ENCODE measurements at regions not wholly inside any gene's neighbourhood (a gene's known extent, or its start where the extent isn't known, plus 50 kb on each side); places are given as distances from the start of the nearest gene placed in this dataset.

DNA sequence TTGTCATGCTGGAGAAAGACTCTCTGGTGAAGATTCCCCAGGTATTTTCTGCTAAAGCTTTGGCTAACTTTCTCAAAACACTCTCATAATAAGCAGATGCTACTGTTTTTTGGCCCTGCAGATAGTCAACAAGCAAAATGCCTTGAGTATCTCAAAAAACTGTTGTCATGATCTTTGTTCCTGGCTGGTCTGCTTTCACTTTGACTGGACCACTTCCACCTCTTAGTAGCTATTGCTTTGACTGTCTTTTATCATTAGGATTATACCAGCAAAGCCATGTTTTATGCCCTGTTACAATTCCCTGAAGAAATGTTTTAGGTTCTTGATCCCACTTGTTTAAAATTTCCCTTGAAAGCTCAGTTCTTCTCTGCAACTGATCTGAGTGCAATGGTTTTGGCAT lies 231.5 kb downstream of the SLC7A11 start:
- H3K9me3 ChIP-seq (ENCODE audit: insufficient read depth, low read depth, low read length), result no peaks in the 10 kb centered on the region
- no peak overlapping the region for H3K9ac ChIP-seq (ENCODE audit: low read depth, low read length)
- H3K27ac ChIP-seq (ENCODE audit: low read length), result no peak overlapping the region
- no peaks in the 10 kb centered on the region for H3K36me3 ChIP-seq (ENCODE audit: insufficient read depth, low read depth, low read length)
- peaks cover 4% of the 10 kb centered on the region; the same call in 1 of the 2 replicates for H3K4me1 ChIP-seq (ENCODE audit: insufficient read depth, low read length)
- H3K4me3 ChIP-seq (ENCODE audit: low read length), result no peak overlapping the region
- no peaks in the 10 kb centered on the region for H3K27me3 ChIP-seq (ENCODE audit: insufficient read depth, low read length)

- H3K27me3 ChIP-seq (ENCODE audit: insufficient read depth, low read length), result no peaks in the 10 kb centered on the region
- no peak overlapping the region for H3K9ac ChIP-seq (ENCODE audit: low read depth, low read length)
- H3K27ac ChIP-seq (ENCODE audit: low read length), result no peak overlapping the region
- no peak overlapping the region for H3K4me3 ChIP-seq (ENCODE audit: low read length)
- H3K4me1 ChIP-seq (ENCODE audit: insufficient read depth, low read length), result peaks cover 4% of the 10 kb centered on the region; the same call in 1 of the 2 replicates
- no peaks in the 10 kb centered on the region for H3K9me3 ChIP-seq (ENCODE audit: insufficient read depth, low read depth, low read length)
- H3K36me3 ChIP-seq (ENCODE audit: insufficient read depth, low read depth, low read length), result no peaks in the 10 kb centered on the region
Measured at GRCh38 chr4:138007572-138007971, 234.6 kb downstream of the SLC7A11 start.

DNA sequence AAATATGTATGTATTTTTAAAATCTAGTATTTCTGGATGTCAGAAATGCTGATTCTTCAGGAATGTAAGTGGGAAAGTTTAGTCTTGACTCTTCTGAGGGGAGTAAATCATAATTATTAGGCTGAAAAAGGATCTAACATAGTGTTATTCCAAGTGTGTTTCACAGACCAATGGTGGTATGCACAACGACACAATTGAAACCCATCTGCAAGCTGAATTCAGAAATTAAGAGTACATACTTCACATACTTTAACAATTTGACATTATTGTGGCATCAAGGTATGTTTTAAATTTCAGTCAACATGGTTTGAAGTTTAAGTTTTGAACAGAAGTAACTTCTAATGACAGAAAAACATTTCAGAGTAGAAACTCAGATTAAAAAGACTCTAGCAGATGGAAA lies 236.7 kb downstream of the SLC7A11 start:
- no peaks in the 10 kb centered on the region for H3K36me3 ChIP-seq (ENCODE audit: insufficient read depth, low read depth, low read length)
- H3K27me3 ChIP-seq (ENCODE audit: insufficient read depth, low read length), result no peaks in the 10 kb centered on the region
- no peak overlapping the region for H3K27ac ChIP-seq (ENCODE audit: low read length)
- H3K4me3 ChIP-seq (ENCODE audit: low read length), result no peak overlapping the region
- no peak overlapping the region for H3K9ac ChIP-seq (ENCODE audit: low read depth, low read length)
- H3K9me3 ChIP-seq (ENCODE audit: insufficient read depth, low read depth, low read length), result no peaks in the 10 kb centered on the region
- H3K4me1 ChIP-seq (ENCODE audit: insufficient read depth, low read length), result peaks cover 4% of the 10 kb centered on the region; the same call in 1 of the 2 replicates

GRCh38 chr4:138003248-138003647 lies 238.9 kb downstream of the SLC7A11 start:
- H3K9ac ChIP-seq (ENCODE audit: low read depth, low read length), result no peak overlapping the region
- H3K9me3 ChIP-seq (ENCODE audit: insufficient read depth, low read depth, low read length), result no peaks in the 10 kb centered on the region
- H3K4me1 ChIP-seq (ENCODE audit: insufficient read depth, low read length), result peaks cover 4% of the 10 kb centered on the region; the same call in 1 of the 2 replicates
- no peak overlapping the region for H3K27ac ChIP-seq (ENCODE audit: low read length)
- H3K36me3 ChIP-seq (ENCODE audit: insufficient read depth, low read depth, low read length), result no peaks in the 10 kb centered on the region
- no peak overlapping the region for H3K4me3 ChIP-seq (ENCODE audit: low read length)
- no peaks in the 10 kb centered on the region for H3K27me3 ChIP-seq (ENCODE audit: insufficient read depth, low read length)

- Histone ChIP-seq H3K9me3 (ENCODE audit: insufficient read depth, low read depth, low read length) (no peaks in the 10 kb centered on the region), H3K36me3 (ENCODE audit: insufficient read depth, low read depth, low read length) (no peaks in the 10 kb centered on the region), H3K4me1 (ENCODE audit: insufficient read depth, low read length) (no peaks in the 10 kb centered on the region), H3K27me3 (ENCODE audit: insufficient read depth, low read length) (no peaks in the 10 kb centered on the region), H3K27ac (ENCODE audit: low read length) (no peak overlapping the region), H3K9ac (ENCODE audit: low read depth, low read length) (no peak overlapping the region), H3K4me3 (ENCODE audit: low read length) (no peak overlapping the region)
Measured at GRCh38 chr4:137998666-137999429, 243.3 kb downstream of the SLC7A11 start.

GRCh38 chr4:137997496-137997895 lies 244.7 kb downstream of the SLC7A11 start:
- Histone ChIP-seq H3K9me3 (ENCODE audit: insufficient read depth, low read depth, low read length) (no peaks in the 10 kb centered on the region), H3K4me1 (ENCODE audit: insufficient read depth, low read length) (no peaks in the 10 kb centered on the region), H3K9ac (ENCODE audit: low read depth, low read length) (no peak overlapping the region), H3K36me3 (ENCODE audit: insufficient read depth, low read depth, low read length) (no peaks in the 10 kb centered on the region), H3K27me3 (ENCODE audit: insufficient read depth, low read length) (no peaks in the 10 kb centered on the region), H3K4me3 (ENCODE audit: low read length) (no peak overlapping the region), H3K27ac (ENCODE audit: low read length) (no peak overlapping the region)

DNA sequence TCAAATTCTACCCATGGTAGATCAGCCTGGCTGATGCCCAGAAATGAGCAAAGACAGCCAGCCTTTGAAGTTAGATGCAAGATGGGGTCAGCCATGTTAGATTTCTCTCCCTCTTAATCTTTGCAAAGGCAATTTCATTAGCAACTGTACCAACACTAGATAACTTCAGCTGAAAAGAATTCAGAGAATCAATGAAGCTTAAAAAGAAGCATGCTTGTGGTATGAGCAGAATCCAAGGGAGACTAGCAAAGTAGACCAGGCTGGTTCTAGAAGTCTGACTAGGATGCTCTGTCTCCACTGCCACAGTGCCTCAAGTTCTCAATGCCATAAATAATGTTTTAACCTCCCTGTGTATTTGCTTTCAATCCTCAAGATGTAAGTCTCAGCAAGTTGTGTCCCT lies 247.3 kb downstream of the SLC7A11 start:
- Histone ChIP-seq H3K4me3 (ENCODE audit: low read length) (no peak overlapping the region), H3K4me1 (ENCODE audit: insufficient read depth, low read length) (no peaks in the 10 kb centered on the region), H3K9me3 (ENCODE audit: insufficient read depth, low read depth, low read length) (no peaks in the 10 kb centered on the region), H3K27ac (ENCODE audit: low read length) (no peak overlapping the region), H3K36me3 (ENCODE audit: insufficient read depth, low read depth, low read length) (no peaks in the 10 kb centered on the region), H3K27me3 (ENCODE audit: insufficient read depth, low read length) (no peaks in the 10 kb centered on the region), H3K9ac (ENCODE audit: low read depth, low read length) (no peak overlapping the region)

DNA sequence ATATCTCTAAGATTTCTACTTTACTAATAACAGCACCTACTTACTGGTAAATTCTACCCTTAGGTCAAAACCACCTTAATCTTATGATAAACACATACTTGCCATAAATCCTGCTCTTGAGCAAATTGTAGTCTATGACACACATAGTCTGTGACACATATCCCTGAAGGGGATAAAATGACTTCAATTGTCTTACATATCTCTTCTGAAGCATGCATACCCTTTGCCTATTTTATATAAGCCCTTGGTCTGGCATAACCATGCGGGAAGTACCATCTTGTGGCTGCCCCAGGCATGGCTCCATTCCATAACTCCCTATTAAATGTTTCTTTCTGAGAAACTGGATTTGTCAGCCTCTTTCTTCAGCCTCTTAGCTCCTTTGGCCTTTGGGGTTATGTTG lies 248.9 kb downstream of the SLC7A11 start:
- H3K27ac ChIP-seq (ENCODE audit: low read length), result no peak overlapping the region
- no peaks in the 10 kb centered on the region for H3K4me1 ChIP-seq (ENCODE audit: insufficient read depth, low read length)
- no peaks in the 10 kb centered on the region for H3K36me3 ChIP-seq (ENCODE audit: insufficient read depth, low read depth, low read length)
- H3K9ac ChIP-seq (ENCODE audit: low read depth, low read length), result no peak overlapping the region
- H3K9me3 ChIP-seq (ENCODE audit: insufficient read depth, low read depth, low read length), result no peaks in the 10 kb centered on the region
- no peaks in the 10 kb centered on the region for H3K27me3 ChIP-seq (ENCODE audit: insufficient read depth, low read length)
- H3K4me3 ChIP-seq (ENCODE audit: low read length), result no peak overlapping the region

- Histone ChIP-seq H3K9ac (ENCODE audit: low read depth, low read length) (no peak overlapping the region), H3K27ac (ENCODE audit: low read length) (no peak overlapping the region), H3K36me3 (ENCODE audit: insufficient read depth, low read depth, low read length) (no peaks in the 10 kb centered on the region), H3K4me1 (ENCODE audit: insufficient read depth, low read length) (no peaks in the 10 kb centered on the region), H3K27me3 (ENCODE audit: insufficient read depth, low read length) (no peaks in the 10 kb centered on the region), H3K4me3 (ENCODE audit: low read length) (no peak overlapping the region), H3K9me3 (ENCODE audit: insufficient read depth, low read depth, low read length) (no peaks in the 10 kb centered on the region)
Measured at GRCh38 chr4:137981277-137981676, 260.9 kb downstream of the SLC7A11 start.

GRCh38 chr4:137980641-137981040 lies 261.5 kb downstream of the SLC7A11 start:
- Histone ChIP-seq H3K27me3 (ENCODE audit: insufficient read depth, low read length) (no peaks in the 10 kb centered on the region), H3K4me3 (ENCODE audit: low read length) (no peak overlapping the region), H3K36me3 (ENCODE audit: insufficient read depth, low read depth, low read length) (no peaks in the 10 kb centered on the region), H3K27ac (ENCODE audit: low read length) (no peak overlapping the region), H3K4me1 (ENCODE audit: insufficient read depth, low read length) (no peaks in the 10 kb centered on the region), H3K9me3 (ENCODE audit: insufficient read depth, low read depth, low read length) (no peaks in the 10 kb centered on the region), H3K9ac (ENCODE audit: low read depth, low read length) (no peak overlapping the region)

GRCh38 chr4:137979938-137980337 lies 262.2 kb downstream of the SLC7A11 start:
- Histone ChIP-seq H3K4me3 (ENCODE audit: low read length) (no peak overlapping the region), H3K4me1 (ENCODE audit: insufficient read depth, low read length) (no peaks in the 10 kb centered on the region), H3K27me3 (ENCODE audit: insufficient read depth, low read length) (no peaks in the 10 kb centered on the region), H3K9ac (ENCODE audit: low read depth, low read length) (no peak overlapping the region), H3K36me3 (ENCODE audit: insufficient read depth, low read depth, low read length) (no peaks in the 10 kb centered on the region), H3K27ac (ENCODE audit: low read length) (no peak overlapping the region), H3K9me3 (ENCODE audit: insufficient read depth, low read depth, low read length) (no peaks in the 10 kb centered on the region)

GRCh38 chr4:137968956-137969678 lies 273.0 kb downstream of the SLC7A11 start:
- no peaks in the 10 kb centered on the region for H3K36me3 ChIP-seq (ENCODE audit: insufficient read depth, low read depth, low read length)
- no peak overlapping the region for H3K4me3 ChIP-seq (ENCODE audit: low read length)
- H3K9me3 ChIP-seq (ENCODE audit: insufficient read depth, low read depth, low read length), result no peaks in the 10 kb centered on the region
- H3K27me3 ChIP-seq (ENCODE audit: insufficient read depth, low read length), result no peaks in the 10 kb centered on the region
- H3K27ac ChIP-seq (ENCODE audit: low read length), result no peak overlapping the region
- H3K4me1 ChIP-seq (ENCODE audit: insufficient read depth, low read length), result peaks cover 5% of the 10 kb centered on the region; the same call in 1 of the 2 replicates
- no peak overlapping the region for H3K9ac ChIP-seq (ENCODE audit: low read depth, low read length)
